K562 (cell line): ENCODE measurements at regions not wholly inside any gene's neighbourhood (a gene's known extent, or its start where the extent isn't known, plus 50 kb on each side); places are given as distances from the start of the nearest gene placed in this dataset.

ENCODE experiments used
- CHCHD3 ChIP-seq: fragments of 250-450 bp; sonication (Bioruptor Pico); IDR thresholded peaks from 2 replicates; pipeline ENCODE4 v2.1.2; 2022; ENCODE audit warnings: mild to moderate bottlenecking
- CREB1 ChIP-seq, 2 experiments: sonication (generic) in 1 of 2; formaldehyde crosslinking in 1 of 2; IDR thresholded peaks; 2 replicates each; pipeline versions ENCODE4 v1.6.1 to v1.8.0; 2012 to 2022; ENCODE audit warnings: inconsistent platforms in 1 of 2, mild to moderate bottlenecking in 1 of 2, missing genetic modification reagents in 1 of 2, moderate library complexity in 1 of 2
- DNMT1 ChIP-seq: fragments of 450-650 bp; IDR thresholded peaks from 2 replicates; pipeline ENCODE4 v1.6.1; 2016; ENCODE audit warnings: antibody characterized with exemption, mild to moderate bottlenecking
- MLX ChIP-seq, 2 experiments: fragments of 450-650 bp in 1 of 2; sonication (generic) in 1 of 2; formaldehyde crosslinking; conservative IDR thresholded peaks; 2 replicates each; pipeline versions ENCODE4 v1.4.0 to v1.8.1; 2020 to 2022; ENCODE audit warnings: mild to moderate bottlenecking in 1 of 2, missing genetic modification reagents in 1 of 2
- POLR2AphosphoS5 ChIP-seq: IDR thresholded peaks from 2 replicates; pipeline ENCODE4 v1.6.1; 2011; ENCODE audit warnings: mild to moderate bottlenecking, low read depth, low read length, moderate library complexity; ENCODE audit not compliant: control insufficient read depth, insufficient read depth
- RFX7 ChIP-seq: fragments of 250-450 bp; sonication (Bioruptor Pico); IDR thresholded peaks from 2 replicates; pipeline ENCODE4 v1.5.1; 2021; ENCODE audit warnings: mild to moderate bottlenecking
- ZFX ChIP-seq: sonication (generic); formaldehyde crosslinking; IDR thresholded peaks from 2 replicates; pipeline ENCODE4 v1.8.0; 2022; ENCODE audit warnings: mild to moderate bottlenecking, missing genetic modification reagents, moderate library complexity
- ZNF408 ChIP-seq: fragments of 250-450 bp; sonication (Bioruptor Pico); IDR thresholded peaks from 2 replicates; pipeline ENCODE4 v1.4.0; 2020; ENCODE audit warnings: low read depth, mild to moderate bottlenecking, moderate library complexity
- TF ChIP-seq, protein P1 (sequence below): sonication (generic); formaldehyde crosslinking; IDR thresholded peaks from 2 replicates; pipeline ENCODE4 v1.8.0; 2023; ENCODE audit warnings: mild to moderate bottlenecking, missing genetic modification reagents

DNA sequence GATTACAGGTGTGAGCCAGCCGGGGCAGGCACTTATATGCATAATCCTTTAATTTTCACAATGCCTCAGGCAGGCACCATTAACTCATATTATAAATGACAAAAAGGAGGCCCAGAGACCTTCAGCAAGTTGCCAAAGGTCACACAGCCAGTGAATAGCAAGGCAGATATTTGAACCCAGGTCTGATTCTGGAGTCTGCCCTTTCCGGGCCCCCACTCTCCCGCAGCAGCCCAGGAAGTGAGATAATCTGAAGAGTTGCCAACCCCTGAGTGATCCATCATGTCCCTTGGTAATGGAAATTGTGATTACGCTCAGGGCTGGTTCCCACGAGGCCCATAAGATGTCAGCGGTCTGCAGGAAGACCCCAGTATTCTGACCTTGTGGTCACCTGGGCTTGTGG, 95.3 kb upstream of the MED13L start:
- TF ChIP-seq ZFX (CRISPR knock-in tag) (no peak), RFX7 (no peak), POLR2AphosphoS5 (no peak), MLX (CRISPR knock-in tag; conservative IDR thresholded peaks at IDR 0.05) (no peak), CREB1 (IDR thresholded peaks at IDR 0.05) (no peak), CREB1 (CRISPR knock-in tag; IDR thresholded peaks at IDR 0.05) (no peak), CHCHD3 (CRISPR knock-in tag) (no peak), DNMT1 (no peak), ZNF408 (CRISPR knock-in tag) (no peak)
- TF ChIP-seq, protein P1, sequence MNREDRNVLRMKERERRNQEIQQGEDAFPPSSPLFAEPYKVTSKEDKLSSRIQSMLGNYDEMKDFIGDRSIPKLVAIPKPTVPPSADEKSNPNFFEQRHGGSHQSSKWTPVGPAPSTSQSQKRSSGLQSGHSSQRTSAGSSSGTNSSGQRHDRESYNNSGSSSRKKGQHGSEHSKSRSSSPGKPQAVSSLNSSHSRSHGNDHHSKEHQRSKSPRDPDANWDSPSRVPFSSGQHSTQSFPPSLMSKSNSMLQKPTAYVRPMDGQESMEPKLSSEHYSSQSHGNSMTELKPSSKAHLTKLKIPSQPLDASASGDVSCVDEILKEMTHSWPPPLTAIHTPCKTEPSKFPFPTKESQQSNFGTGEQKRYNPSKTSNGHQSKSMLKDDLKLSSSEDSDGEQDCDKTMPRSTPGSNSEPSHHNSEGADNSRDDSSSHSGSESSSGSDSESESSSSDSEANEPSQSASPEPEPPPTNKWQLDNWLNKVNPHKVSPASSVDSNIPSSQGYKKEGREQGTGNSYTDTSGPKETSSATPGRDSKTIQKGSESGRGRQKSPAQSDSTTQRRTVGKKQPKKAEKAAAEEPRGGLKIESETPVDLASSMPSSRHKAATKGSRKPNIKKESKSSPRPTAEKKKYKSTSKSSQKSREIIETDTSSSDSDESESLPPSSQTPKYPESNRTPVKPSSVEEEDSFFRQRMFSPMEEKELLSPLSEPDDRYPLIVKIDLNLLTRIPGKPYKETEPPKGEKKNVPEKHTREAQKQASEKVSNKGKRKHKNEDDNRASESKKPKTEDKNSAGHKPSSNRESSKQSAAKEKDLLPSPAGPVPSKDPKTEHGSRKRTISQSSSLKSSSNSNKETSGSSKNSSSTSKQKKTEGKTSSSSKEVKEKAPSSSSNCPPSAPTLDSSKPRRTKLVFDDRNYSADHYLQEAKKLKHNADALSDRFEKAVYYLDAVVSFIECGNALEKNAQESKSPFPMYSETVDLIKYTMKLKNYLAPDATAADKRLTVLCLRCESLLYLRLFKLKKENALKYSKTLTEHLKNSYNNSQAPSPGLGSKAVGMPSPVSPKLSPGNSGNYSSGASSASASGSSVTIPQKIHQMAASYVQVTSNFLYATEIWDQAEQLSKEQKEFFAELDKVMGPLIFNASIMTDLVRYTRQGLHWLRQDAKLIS (CRISPR knock-in tag), result no peak
